ENCODE measurements at regions not wholly inside any gene's neighbourhood (a gene's known extent, or its start where the extent isn't known, plus 50 kb on each side); places are given as distances from the start of the nearest gene placed in this dataset.
"Not testable (repeated sequence)": the region's sequence is repeated elsewhere in the genome, so short reads cannot be mapped to it uniquely, and the experiment has no call there.

GRCh38 chr7:112958775-112959174 lies 127.9 kb downstream of the GPR85 start:
- no peak for DNase-seq
- no peak overlapping the region for H3K27ac ChIP-seq
- H3K36me3 ChIP-seq: no peaks in the 10 kb centered on the region
- intact Hi-C loops (cut with DNase I; ENCODE audit: low total_unique reads): no loop called here
- H3K4me1 ChIP-seq: no peaks in the 10 kb centered on the region
- TF ChIP-seq CTCF (IDR thresholded peaks at IDR 0.05): no peak
- H3K4me3 ChIP-seq: no peak overlapping the region
- no peaks in the 10 kb centered on the region for H3K9me3 ChIP-seq
- no peaks in the 10 kb centered on the region for H3K27me3 ChIP-seq

- Histone ChIP-seq H3K27me3 (no peaks in the 10 kb centered on the region), H3K27ac (no peak overlapping the region), H3K9me3 (no peaks in the 10 kb centered on the region), H3K4me1 (no peaks in the 10 kb centered on the region), H3K4me3 (no peak overlapping the region), H3K36me3 (no peaks in the 10 kb centered on the region)
- no peak for DNase-seq
- intact Hi-C loops (cut with DNase I; ENCODE audit: low total_unique reads): no loop called here
- no peak for TF ChIP-seq CTCF (IDR thresholded peaks at IDR 0.05)
These were observed 128.7 kb downstream of the GPR85 start for GRCh38 chr7:112957901-112958300.

GRCh38 chr7:112953031-112953430 lies 133.6 kb downstream of the GPR85 start:
- H3K36me3 ChIP-seq; H3K4me3 ChIP-seq; intact Hi-C loops (cut with DNase I; ENCODE audit: low total_unique reads); H3K27ac ChIP-seq; DNase-seq; H3K4me1 ChIP-seq; H3K9me3 ChIP-seq; H3K27me3 ChIP-seq: not testable (repeated sequence)

- no peak for TF ChIP-seq CTCF (IDR thresholded peaks at IDR 0.05)
- Histone ChIP-seq H3K9me3 (no peaks in the 10 kb centered on the region), H3K27me3 (no peaks in the 10 kb centered on the region), H3K27ac (no peak overlapping the region), H3K4me3 (no peak overlapping the region), H3K36me3 (no peaks in the 10 kb centered on the region), H3K4me1 (no peaks in the 10 kb centered on the region)
- no peak for DNase-seq
- intact Hi-C loops (cut with DNase I; ENCODE audit: low total_unique reads): no loop called here
These were observed 135.6 kb downstream of the GPR85 start for GRCh38 chr7:112951070-112951469.

- H3K4me3 ChIP-seq; H3K4me1 ChIP-seq; H3K36me3 ChIP-seq; H3K27ac ChIP-seq; H3K9me3 ChIP-seq; intact Hi-C loops (cut with DNase I; ENCODE audit: low total_unique reads); H3K27me3 ChIP-seq; DNase-seq: not testable (repeated sequence)
These were observed 136.9 kb downstream of the GPR85 start for GRCh38 chr7:112949682-112950081.

- H3K27me3 ChIP-seq: no peaks in the 10 kb centered on the region
- H3K4me3 ChIP-seq: no peak overlapping the region
- no peaks in the 10 kb centered on the region for H3K4me1 ChIP-seq
- no peak overlapping the region for H3K27ac ChIP-seq
- intact Hi-C loops (cut with DNase I; ENCODE audit: low total_unique reads): no loop called here
- no peaks in the 10 kb centered on the region for H3K9me3 ChIP-seq
- DNase-seq: no peak
- TF ChIP-seq CTCF (IDR thresholded peaks at IDR 0.05): no peak
- H3K36me3 ChIP-seq: no peaks in the 10 kb centered on the region
These were observed 140.3 kb downstream of the GPR85 start for GRCh38 chr7:112946350-112946749.

- no peak for TF ChIP-seq CTCF (IDR thresholded peaks at IDR 0.05)
- Histone ChIP-seq H3K36me3 (no peaks in the 10 kb centered on the region), H3K27ac (no peak overlapping the region), H3K4me3 (no peak overlapping the region), H3K27me3 (no peaks in the 10 kb centered on the region), H3K4me1 (peaks cover 0 to 5% (median 0%) of the 10 kb centered on the region in 4 donors), H3K9me3 (no peaks in the 10 kb centered on the region)
- DNase-seq: no peak
- intact Hi-C loops (cut with DNase I; ENCODE audit: low total_unique reads): no loop called here
These were observed 141.6 kb downstream of the GPR85 start for GRCh38 chr7:112945046-112945445.
